SK-N-SH (cell line): ENCODE measurements at regions not wholly inside any gene's neighbourhood (a gene's known extent, or its start where the extent isn't known, plus 50 kb on each side); places are given as distances from the start of the nearest gene placed in this dataset.

Experiments used
- CTCF ChIA-PET: fragments of 300-600, 350-600 bp; formaldehyde crosslinking; extraction: SDS; loops from one replicate; lab custom pipeline; 2021; lab: Yijun Ruan, JAX
- POLR2A ChIA-PET: fragments of 350-600 bp; sonication (Branson Sonifier 250); formaldehyde crosslinking; extraction: SDS; loops from one replicate; lab custom pipeline; 2020; ENCODE audit warnings: antibody characterized with exemption, inconsistent platforms; lab: Yijun Ruan, JAX
- DNase-seq: peaks from one replicate; pipeline ENCODE4 v3.0.0; 2012
- H2AFZ ChIP-seq: fragments of 200-600 bp; sonication (generic); 2 replicates; pipeline ENCODE4 v1.8.1; 2016; ENCODE audit warnings: antibody characterized with exemption, mild to moderate bottlenecking, low read depth
- H3F3A ChIP-seq: fragments of 200-600 bp; sonication (generic); replicated peaks from 2 replicates; pipeline ENCODE3; 2016; ENCODE audit warnings: antibody characterized with exemption, mild to moderate bottlenecking; ENCODE audit not compliant: insufficient read depth
- H3K27ac ChIP-seq, 2 experiments: fragments of 200-500 bp in 1 of 2; fragments of 200-600 bp in 1 of 2; sonication (Bioruptor generic) in 1 of 2; sonication (generic), shearing (Covaris generic) in 1 of 2; 2 replicates each; pipeline versions ENCODE4 v1.5.1 to v1.6.1; 2014 to 2016; ENCODE audit warnings: low read depth in 2 of 2, inconsistent platforms in 1 of 2, low read length in 1 of 2, mild to moderate bottlenecking in 1 of 2, mixed read lengths in 1 of 2
- H3K27me3 ChIP-seq: fragments of 200-600 bp; sonication (generic), shearing (Covaris generic); 2 replicates; pipeline ENCODE4 v1.6.1; 2016; ENCODE audit warnings: mixed run types; ENCODE audit not compliant: insufficient read depth
- H3K36me3 ChIP-seq, 2 experiments: fragments of 200-500 bp in 1 of 2; fragments of 200-600 bp in 1 of 2; sonication (Bioruptor generic) in 1 of 2; sonication (generic) in 1 of 2; replicated peaks in 1 of 2; 2 replicates each; pipeline versions ENCODE3 to v1.5.1; 2014 to 2016; ENCODE audit warnings: low read length in 1 of 2, mild to moderate bottlenecking in 1 of 2; ENCODE audit not compliant: insufficient read depth in 2 of 2, control insufficient read depth in 1 of 2
- H3K4me1 ChIP-seq, 2 experiments: fragments of 200-500 bp in 1 of 2; fragments of 200-600 bp in 1 of 2; sonication (Bioruptor generic) in 1 of 2; sonication (generic), shearing (Covaris generic) in 1 of 2; 2 replicates each; pipeline versions ENCODE4 v1.5.1 to v1.6.1; 2014 to 2016; ENCODE audit warnings: low read depth in 1 of 2, low read length in 1 of 2, mixed run types in 1 of 2; ENCODE audit not compliant: insufficient read depth in 2 of 2, control insufficient read depth in 1 of 2
- H3K4me2 ChIP-seq: fragments of 200-600 bp; sonication (generic), shearing (Covaris generic); 2 replicates; pipeline ENCODE4 v1.6.1; 2017; ENCODE audit warnings: mixed run types
- H3K4me3 ChIP-seq, 2 experiments: fragments of 200-500 bp in 1 of 2; fragments of 200-600 bp in 1 of 2; sonication (Bioruptor generic) in 1 of 2; sonication (generic), shearing (Covaris generic) in 1 of 2; 2 replicates each; pipeline versions ENCODE4 v1.5.1 to v1.8.1; 2014 to 2016; ENCODE audit warnings: low read depth in 2 of 2, inconsistent platforms in 1 of 2, low read length in 1 of 2, mild to moderate bottlenecking in 1 of 2, mixed read lengths in 1 of 2, moderate library complexity in 1 of 2
- H3K79me2 ChIP-seq: fragments of 200-600 bp; sonication (generic); 2 replicates; pipeline ENCODE4 v1.8.1; 2017; ENCODE audit warnings: mild to moderate bottlenecking; ENCODE audit not compliant: insufficient read depth
- H3K9ac ChIP-seq: fragments of 200-600 bp; sonication (generic); 2 replicates; pipeline ENCODE4 v1.6.1; 2017; ENCODE audit warnings: mixed run types
- H3K9me2 ChIP-seq: fragments of 200-600 bp; sonication (generic); 2 replicates; pipeline ENCODE4 v1.6.1; 2017; ENCODE audit warnings: mixed run types
- H3K9me3 ChIP-seq: fragments of 200-600 bp; sonication (generic); 2 replicates; pipeline ENCODE4 v1.6.1; 2017; ENCODE audit warnings: mixed run types, mild to moderate bottlenecking, moderate library complexity
- H4K20me1 ChIP-seq: fragments of 200-600 bp; sonication (generic); 2 replicates; pipeline ENCODE4 v1.6.1; 2017; ENCODE audit warnings: mild to moderate bottlenecking, mixed run types; ENCODE audit not compliant: insufficient read depth
- ELF1 ChIP-seq: IDR thresholded peaks from 2 replicates; pipeline ENCODE4 v1.4.0; 2012
- EP300 ChIP-seq, 2 experiments: IDR thresholded peaks; 2 replicates each; pipeline versions ENCODE4 v1.4.0 to v1.6.1; 2012; ENCODE audit warnings: borderline replicate concordance in 1 of 2, low read depth in 1 of 2, low read length in 1 of 2
- EZH2phosphoT487 ChIP-seq: fragments of 200-600 bp; sonication (generic); IDR thresholded peaks from 2 replicates; pipeline ENCODE4 v1.6.1; 2017; ENCODE audit warnings: low read depth, mixed run types, mild to moderate bottlenecking, antibody characterized with exemption, moderate library complexity, borderline replicate concordance
- FOXJ3 ChIP-seq: sonication (generic); formaldehyde crosslinking; IDR thresholded peaks from 2 replicates; pipeline ENCODE4 v1.5.1; 2020; ENCODE audit warnings: mild to moderate bottlenecking, missing genetic modification reagents
- GABPA ChIP-seq: IDR thresholded peaks from 2 replicates; pipeline ENCODE4 v1.4.0; 2012; ENCODE audit warnings: low read depth, mild to moderate bottlenecking
- GATA2 ChIP-seq: sonication (generic); formaldehyde crosslinking; IDR thresholded peaks from 2 replicates; pipeline ENCODE4 v1.5.0; 2020; ENCODE audit warnings: mild to moderate bottlenecking, missing genetic modification reagents
- JUND ChIP-seq: IDR thresholded peaks from 2 replicates; pipeline ENCODE4 v1.4.0; 2012
- MEF2A ChIP-seq: IDR thresholded peaks from 2 replicates; pipeline ENCODE4 v1.4.0; 2012; ENCODE audit warnings: low read depth, borderline replicate concordance
- NFIC ChIP-seq: IDR thresholded peaks from 2 replicates; pipeline ENCODE4 v1.4.0; 2012; ENCODE audit warnings: borderline replicate concordance
- POLR2AphosphoS5 ChIP-seq: IDR thresholded peaks from 2 replicates; pipeline ENCODE4 v1.6.1; 2012; ENCODE audit warnings: low read depth, low read length
- RAD21 ChIP-seq: IDR thresholded peaks from 2 replicates; pipeline ENCODE4 v1.6.1; 2012; ENCODE audit warnings: mild to moderate bottlenecking, low read length
- RFX5 ChIP-seq: IDR thresholded peaks from 2 replicates; pipeline ENCODE4 v1.6.1; 2012; ENCODE audit warnings: mild to moderate bottlenecking, improper control_type of control experiment, low read length
- TAF1 ChIP-seq: IDR thresholded peaks from 2 replicates; pipeline ENCODE4 v1.6.1; 2012; ENCODE audit warnings: low read depth, mild to moderate bottlenecking, low read length, moderate library complexity, borderline replicate concordance
- TEAD4 ChIP-seq: IDR thresholded peaks from 2 replicates; pipeline ENCODE4 v1.4.0; 2012; ENCODE audit warnings: mild to moderate bottlenecking, borderline replicate concordance; ENCODE audit not compliant: insufficient read depth
- YY1 ChIP-seq: IDR thresholded peaks from 2 replicates; pipeline ENCODE4 v1.4.0; 2012; ENCODE audit warnings: low read depth, mild to moderate bottlenecking
- ZBTB33 ChIP-seq: IDR thresholded peaks from 2 replicates; pipeline ENCODE4 v1.4.0; 2012; ENCODE audit warnings: low read depth, borderline replicate concordance
- TF ChIP-seq, protein P1 (sequence below): fragments of 150-350 bp; IDR thresholded peaks from 2 replicates; pipeline ENCODE4 v1.6.1; 2016; ENCODE audit warnings: mild to moderate bottlenecking, low read depth, low read length
- TF ChIP-seq, protein P2 (sequence below): IDR thresholded peaks from 2 replicates; pipeline ENCODE4 v1.4.0; 2012; ENCODE audit warnings: low read depth, borderline replicate concordance
- TF ChIP-seq, protein P3 (sequence below): IDR thresholded peaks from 2 replicates; pipeline ENCODE4; 2012
- TF ChIP-seq, protein P4 (sequence below): IDR thresholded peaks from 2 replicates; pipeline ENCODE4 v1.4.0; 2012; ENCODE audit warnings: low read depth
- TF ChIP-seq, protein P5 (sequence below): fragments of 150-350 bp; IDR thresholded peaks from 2 replicates; pipeline ENCODE4 v1.6.1; 2017; ENCODE audit warnings: antibody characterized with exemption, low read length, low read depth, borderline replicate concordance

GRCh38 chr18:73315381-73315780 is 447.6 kb upstream of the NETO1 start:
- Histone ChIP-seq H4K20me1 (no peaks in the 10 kb centered on the region), H3K9me2 (no peaks in the 10 kb centered on the region), H3K36me3 (no peaks in the 10 kb centered on the region), H3K27ac (no peak overlapping the region), H3K9ac (no peak overlapping the region), H3K4me3 (no peak overlapping the region), H3K4me2 (no peak overlapping the region), H2AFZ (no peak overlapping the region), H3K9me3 (no peaks in the 10 kb centered on the region), H3K27me3 (0 out of 2 replicates have a peak, but pooled peaks cover 8% of the 10 kb centered on the region), H3K4me1 (no peaks in the 10 kb centered on the region), H3F3A (no peaks in the 10 kb centered on the region), H3K79me2 (no peaks in the 10 kb centered on the region)
- TF ChIP-seq MEF2A (no peak), GATA2 (CRISPR knock-in tag) (no peak), JUND (no peak), TAF1 (no peak), RFX5 (no peak), RAD21 (no peak), GABPA (no peak)
- TF ChIP-seq, protein P1, sequence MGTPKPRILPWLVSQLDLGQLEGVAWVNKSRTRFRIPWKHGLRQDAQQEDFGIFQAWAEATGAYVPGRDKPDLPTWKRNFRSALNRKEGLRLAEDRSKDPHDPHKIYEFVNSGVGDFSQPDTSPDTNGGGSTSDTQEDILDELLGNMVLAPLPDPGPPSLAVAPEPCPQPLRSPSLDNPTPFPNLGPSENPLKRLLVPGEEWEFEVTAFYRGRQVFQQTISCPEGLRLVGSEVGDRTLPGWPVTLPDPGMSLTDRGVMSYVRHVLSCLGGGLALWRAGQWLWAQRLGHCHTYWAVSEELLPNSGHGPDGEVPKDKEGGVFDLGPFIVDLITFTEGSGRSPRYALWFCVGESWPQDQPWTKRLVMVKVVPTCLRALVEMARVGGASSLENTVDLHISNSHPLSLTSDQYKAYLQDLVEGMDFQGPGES: no peak
- ChIA-PET CTCF (no interaction called here), POLR2A (no interaction called here)
- DNase-seq: no peak

GRCh38 chr18:73313476-73313875 is 445.7 kb upstream of the NETO1 start:
- H3K27me3 ChIP-seq: 0 out of 2 replicates have a peak, but pooled peaks cover 8% of the 10 kb centered on the region
- H3K4me2 ChIP-seq: no peak overlapping the region
- no peak overlapping the region for H2AFZ ChIP-seq
- no peak overlapping the region for H3K9ac ChIP-seq
- no peaks in the 10 kb centered on the region for H3K79me2 ChIP-seq
- H3K4me3 ChIP-seq: no peak overlapping the region
- no peaks in the 10 kb centered on the region for H3K36me3 ChIP-seq
- H4K20me1 ChIP-seq: no peaks in the 10 kb centered on the region
- no peak for DNase-seq
- TF ChIP-seq, protein P2, sequence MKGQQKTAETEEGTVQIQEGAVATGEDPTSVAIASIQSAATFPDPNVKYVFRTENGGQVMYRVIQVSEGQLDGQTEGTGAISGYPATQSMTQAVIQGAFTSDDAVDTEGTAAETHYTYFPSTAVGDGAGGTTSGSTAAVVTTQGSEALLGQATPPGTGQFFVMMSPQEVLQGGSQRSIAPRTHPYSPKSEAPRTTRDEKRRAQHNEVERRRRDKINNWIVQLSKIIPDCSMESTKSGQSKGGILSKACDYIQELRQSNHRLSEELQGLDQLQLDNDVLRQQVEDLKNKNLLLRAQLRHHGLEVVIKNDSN: no peak
- TF ChIP-seq YY1 (no peak), EP300 (IDR thresholded peaks at IDR 0.05; ENCODE audit: borderline replicate concordance in 1 of 2, low read depth in 1 of 2, low read length in 1 of 2) (no peak), RAD21 (no peak), FOXJ3 (CRISPR knock-in tag) (no peak), GABPA (no peak), ELF1 (no peak), ZBTB33 (no peak), TEAD4 (no peak), EZH2phosphoT487 (no peak), POLR2AphosphoS5 (no peak), NFIC (no peak)
- TF ChIP-seq, protein P1: no peak
- TF ChIP-seq, protein P3, sequence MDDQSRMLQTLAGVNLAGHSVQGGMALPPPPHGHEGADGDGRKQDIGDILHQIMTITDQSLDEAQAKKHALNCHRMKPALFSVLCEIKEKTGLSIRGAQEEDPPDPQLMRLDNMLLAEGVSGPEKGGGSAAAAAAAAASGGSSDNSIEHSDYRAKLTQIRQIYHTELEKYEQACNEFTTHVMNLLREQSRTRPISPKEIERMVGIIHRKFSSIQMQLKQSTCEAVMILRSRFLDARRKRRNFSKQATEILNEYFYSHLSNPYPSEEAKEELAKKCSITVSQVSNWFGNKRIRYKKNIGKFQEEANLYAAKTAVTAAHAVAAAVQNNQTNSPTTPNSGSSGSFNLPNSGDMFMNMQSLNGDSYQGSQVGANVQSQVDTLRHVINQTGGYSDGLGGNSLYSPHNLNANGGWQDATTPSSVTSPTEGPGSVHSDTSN: no peak
- TF ChIP-seq, protein P4, sequence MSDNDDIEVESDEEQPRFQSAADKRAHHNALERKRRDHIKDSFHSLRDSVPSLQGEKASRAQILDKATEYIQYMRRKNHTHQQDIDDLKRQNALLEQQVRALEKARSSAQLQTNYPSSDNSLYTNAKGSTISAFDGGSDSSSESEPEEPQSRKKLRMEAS: no peak
- TF ChIP-seq, protein P5, sequence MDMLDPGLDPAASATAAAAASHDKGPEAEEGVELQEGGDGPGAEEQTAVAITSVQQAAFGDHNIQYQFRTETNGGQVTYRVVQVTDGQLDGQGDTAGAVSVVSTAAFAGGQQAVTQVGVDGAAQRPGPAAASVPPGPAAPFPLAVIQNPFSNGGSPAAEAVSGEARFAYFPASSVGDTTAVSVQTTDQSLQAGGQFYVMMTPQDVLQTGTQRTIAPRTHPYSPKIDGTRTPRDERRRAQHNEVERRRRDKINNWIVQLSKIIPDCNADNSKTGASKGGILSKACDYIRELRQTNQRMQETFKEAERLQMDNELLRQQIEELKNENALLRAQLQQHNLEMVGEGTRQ: no peak
- ChIA-PET CTCF (no interaction called here), POLR2A (no interaction called here)
- no peak overlapping the region for H3K27ac ChIP-seq
- no peaks in the 10 kb centered on the region for H3K9me3 ChIP-seq
- H3K9me2 ChIP-seq: no peaks in the 10 kb centered on the region
- H3F3A ChIP-seq: no peaks in the 10 kb centered on the region
- H3K4me1 ChIP-seq: no peaks in the 10 kb centered on the region
